BE2C (cell line): ENCODE measurements at regions not wholly inside any gene's neighbourhood (a gene's known extent, or its start where the extent isn't known, plus 50 kb on each side); places are given as distances from the start of the nearest gene placed in this dataset.

Experiments
- DNase-seq: peaks from one replicate; pipeline ENCODE4 v3.0.0-alpha.2; 2020
- H3K27me3 ChIP-seq: fragments of 250-450 bp; sonication (Bioruptor Pico); 2 replicates; pipeline ENCODE4 v1.5.1; 2020; ENCODE audit warnings: mild to moderate bottlenecking
- H3K36me3 ChIP-seq: fragments of 250-450 bp; sonication (Bioruptor Pico); 2 replicates; pipeline ENCODE4 v1.5.1; 2020; ENCODE audit warnings: mild to moderate bottlenecking
- H3K4me1 ChIP-seq: fragments of 250-450 bp; sonication (Bioruptor Pico); 2 replicates; pipeline ENCODE4 v1.5.1; 2020
- H3K4me3 ChIP-seq: 2 replicates; pipeline ENCODE4 v1.5.1; 2011; ENCODE audit warnings: low read depth, low read length
- H3K9me3 ChIP-seq: fragments of 250-450 bp; sonication (Bioruptor Pico); 2 replicates; pipeline ENCODE4 v1.5.1; 2020
- TF ChIP-seq, protein P1 (sequence below): IDR thresholded peaks from 2 replicates; pipeline ENCODE4 v1.5.1; 2012; ENCODE audit warnings: mild to moderate bottlenecking, low read depth, low read length

DNA sequence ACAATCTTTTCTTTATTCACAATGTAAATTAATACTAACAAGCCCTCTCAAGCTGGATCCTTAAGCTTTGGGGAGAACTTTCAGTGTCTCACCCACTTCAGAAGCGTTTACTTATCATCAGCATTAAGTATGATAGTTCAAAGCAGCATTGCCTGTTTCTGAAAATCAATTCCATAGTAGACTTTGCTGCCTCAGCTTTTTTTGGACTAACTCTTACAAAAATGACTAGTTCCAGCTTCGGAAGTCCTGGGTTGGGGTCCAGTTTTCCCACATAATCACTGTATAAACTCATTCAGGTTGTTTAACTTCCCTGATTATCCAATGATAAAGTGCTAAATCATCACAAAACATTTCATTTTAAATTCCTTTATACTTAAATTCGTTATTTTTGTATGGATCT is 114.4 kb downstream of the NR2F2 start:
- DNase-seq, result no peak
- peaks cover 32% of the 10 kb centered on the region for H3K27me3 ChIP-seq
- no peaks in the 10 kb centered on the region for H3K4me1 ChIP-seq
- no peaks in the 10 kb centered on the region for H3K36me3 ChIP-seq
- TF ChIP-seq, protein P1, sequence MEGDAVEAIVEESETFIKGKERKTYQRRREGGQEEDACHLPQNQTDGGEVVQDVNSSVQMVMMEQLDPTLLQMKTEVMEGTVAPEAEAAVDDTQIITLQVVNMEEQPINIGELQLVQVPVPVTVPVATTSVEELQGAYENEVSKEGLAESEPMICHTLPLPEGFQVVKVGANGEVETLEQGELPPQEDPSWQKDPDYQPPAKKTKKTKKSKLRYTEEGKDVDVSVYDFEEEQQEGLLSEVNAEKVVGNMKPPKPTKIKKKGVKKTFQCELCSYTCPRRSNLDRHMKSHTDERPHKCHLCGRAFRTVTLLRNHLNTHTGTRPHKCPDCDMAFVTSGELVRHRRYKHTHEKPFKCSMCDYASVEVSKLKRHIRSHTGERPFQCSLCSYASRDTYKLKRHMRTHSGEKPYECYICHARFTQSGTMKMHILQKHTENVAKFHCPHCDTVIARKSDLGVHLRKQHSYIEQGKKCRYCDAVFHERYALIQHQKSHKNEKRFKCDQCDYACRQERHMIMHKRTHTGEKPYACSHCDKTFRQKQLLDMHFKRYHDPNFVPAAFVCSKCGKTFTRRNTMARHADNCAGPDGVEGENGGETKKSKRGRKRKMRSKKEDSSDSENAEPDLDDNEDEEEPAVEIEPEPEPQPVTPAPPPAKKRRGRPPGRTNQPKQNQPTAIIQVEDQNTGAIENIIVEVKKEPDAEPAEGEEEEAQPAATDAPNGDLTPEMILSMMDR, result no peak
- no peak overlapping the region for H3K4me3 ChIP-seq
- no peaks in the 10 kb centered on the region for H3K9me3 ChIP-seq

- TF ChIP-seq, protein P1, result no peak
- no peaks in the 10 kb centered on the region for H3K4me1 ChIP-seq
- H3K9me3 ChIP-seq, result no peaks in the 10 kb centered on the region
- no peak for DNase-seq
- peaks cover 37% of the 10 kb centered on the region for H3K27me3 ChIP-seq
- H3K4me3 ChIP-seq, result no peak overlapping the region
- no peaks in the 10 kb centered on the region for H3K36me3 ChIP-seq
These were observed 118.4 kb downstream of the NR2F2 start for GRCh38 chr15:96448923-96449322.

GRCh38 chr15:96457841-96458240 is 127.3 kb downstream of the NR2F2 start:
- peaks cover 8% of the 10 kb centered on the region; the same call in 1 of the 2 replicates for H3K27me3 ChIP-seq
- no peak for DNase-seq
- H3K9me3 ChIP-seq, result no peaks in the 10 kb centered on the region
- no peaks in the 10 kb centered on the region for H3K36me3 ChIP-seq
- H3K4me1 ChIP-seq, result no peaks in the 10 kb centered on the region
- no peak overlapping the region for H3K4me3 ChIP-seq
- TF ChIP-seq, protein P1, result no peak

DNA sequence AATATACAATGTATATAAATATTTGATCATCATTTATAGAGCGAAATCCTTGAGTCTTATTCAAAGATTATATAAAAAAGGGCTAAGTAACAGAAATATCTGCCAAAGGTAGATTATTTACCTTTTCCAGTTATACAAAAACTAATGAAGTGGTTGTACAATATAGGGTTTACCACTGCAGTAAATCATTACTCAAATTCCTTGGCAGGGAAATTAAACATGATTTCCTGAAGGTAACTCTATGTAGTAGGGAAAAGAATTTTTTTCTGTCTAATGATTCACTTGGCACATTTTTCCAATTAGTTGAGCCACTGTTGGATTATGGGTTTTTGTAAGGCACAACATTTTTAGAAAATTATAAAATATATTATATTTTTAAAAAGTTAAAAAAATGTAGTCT is 129.6 kb downstream of the NR2F2 start:
- DNase-seq, result no peak
- no peaks in the 10 kb centered on the region for H3K9me3 ChIP-seq
- H3K4me3 ChIP-seq, result no peak overlapping the region
- peaks cover 26% of the 10 kb centered on the region for H3K27me3 ChIP-seq
- no peaks in the 10 kb centered on the region for H3K4me1 ChIP-seq
- H3K36me3 ChIP-seq, result no peaks in the 10 kb centered on the region
- TF ChIP-seq, protein P1, result no peak

- Histone ChIP-seq H3K36me3 (no peaks in the 10 kb centered on the region), H3K9me3 (no peaks in the 10 kb centered on the region), H3K4me1 (no peaks in the 10 kb centered on the region), H3K27me3 (peaks cover 34% of the 10 kb centered on the region), H3K4me3 (no peak overlapping the region)
- no peak for DNase-seq
- TF ChIP-seq, protein P1, result no peak; the same call in 1 of the 2 replicates
These were observed 132.6 kb downstream of the NR2F2 start for GRCh38 chr15:96462768-96463750.

DNA sequence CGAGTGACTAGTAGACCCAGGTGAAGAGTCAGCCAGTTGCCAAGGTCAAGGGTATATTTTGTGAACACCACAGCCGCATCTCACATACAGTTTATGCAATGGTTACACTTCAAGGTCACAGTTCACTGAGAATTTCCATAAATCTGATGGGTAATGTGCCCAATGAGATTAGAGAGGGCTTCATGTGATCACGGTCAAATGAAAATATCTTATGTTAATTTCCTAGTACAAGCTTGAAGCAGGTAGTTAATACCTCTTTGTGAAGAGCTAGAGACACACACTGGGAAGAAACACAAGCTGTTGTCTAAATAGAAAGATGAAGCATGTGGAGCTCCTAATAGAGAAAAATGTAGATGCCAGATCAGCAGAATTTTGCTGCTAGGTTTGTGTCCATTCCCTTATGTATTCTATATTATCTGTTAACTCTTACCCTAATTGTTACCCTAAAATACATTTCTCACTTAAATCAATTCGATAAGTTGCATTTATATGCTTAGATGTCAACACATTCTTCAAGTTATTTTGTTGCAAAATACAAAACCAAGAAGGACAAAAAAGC is 136.0 kb downstream of the NR2F2 start:
- Histone ChIP-seq H3K4me3 (no peak overlapping the region), H3K36me3 (no peaks in the 10 kb centered on the region), H3K27me3 (peaks cover 52% of the 10 kb centered on the region), H3K4me1 (no peaks in the 10 kb centered on the region), H3K9me3 (no peaks in the 10 kb centered on the region)
- TF ChIP-seq, protein P1, result no peak
- no peak for DNase-seq
